PC-3 (cell line): ENCODE measurements at regions not wholly inside any gene's neighbourhood (a gene's known extent, or its start where the extent isn't known, plus 50 kb on each side); places are given as distances from the start of the nearest gene placed in this dataset.

Experiments used
- EZH2 ChIP-seq: fragments of 300-600 bp; sonication (generic); IDR thresholded peaks from one replicate; pipeline ENCODE4 v1.6.1; 2017; ENCODE audit warnings: antibody characterized with exemption, mild to moderate bottlenecking, low read length; ENCODE audit not compliant: unreplicated experiment
- TF ChIP-seq, protein P1 (sequence below): fragments of 300-600 bp; sonication (generic); conservative IDR thresholded peaks from 2 replicates; pipeline ENCODE4 v1.5.1; 2017; ENCODE audit warnings: antibody characterized with exemption, low read depth, mild to moderate bottlenecking, low read length

DNA sequence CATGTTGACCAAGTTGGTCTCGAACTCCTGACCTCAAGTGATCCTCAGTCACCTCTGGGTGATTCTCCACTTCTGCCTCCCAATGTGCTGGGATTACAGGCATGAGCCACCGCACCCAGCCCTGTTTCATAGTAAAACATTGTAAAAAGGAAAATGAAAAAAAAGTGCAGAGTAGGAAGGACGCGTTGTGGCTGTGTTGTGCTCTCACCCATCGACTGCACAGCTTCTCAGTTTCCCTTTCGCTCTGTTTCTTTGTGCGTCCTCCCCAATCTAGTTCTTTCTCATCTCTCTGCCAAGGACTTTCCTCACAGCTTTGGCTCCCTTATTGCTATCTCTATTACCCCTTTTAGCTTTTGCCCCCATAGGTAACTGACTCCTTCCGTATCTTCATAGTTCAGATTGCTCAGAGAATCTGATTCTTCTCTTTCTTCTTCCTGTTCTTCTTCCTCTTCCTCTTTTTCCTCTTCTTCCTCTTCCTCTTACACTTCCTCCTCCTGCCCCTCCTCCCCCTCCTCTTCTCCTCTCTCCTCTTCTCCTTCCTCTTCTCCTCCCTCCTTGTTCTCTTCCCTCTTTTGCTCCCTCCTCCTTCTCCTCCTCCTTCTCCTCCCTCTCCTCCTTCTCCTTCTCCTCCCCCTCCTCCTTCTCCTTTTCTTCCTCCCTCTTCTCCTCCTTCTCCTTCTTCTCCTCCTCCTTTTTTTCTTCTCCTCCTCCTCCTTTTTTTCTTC is 81.1 kb upstream of the VGLL4 start:
- TF ChIP-seq, protein P1, sequence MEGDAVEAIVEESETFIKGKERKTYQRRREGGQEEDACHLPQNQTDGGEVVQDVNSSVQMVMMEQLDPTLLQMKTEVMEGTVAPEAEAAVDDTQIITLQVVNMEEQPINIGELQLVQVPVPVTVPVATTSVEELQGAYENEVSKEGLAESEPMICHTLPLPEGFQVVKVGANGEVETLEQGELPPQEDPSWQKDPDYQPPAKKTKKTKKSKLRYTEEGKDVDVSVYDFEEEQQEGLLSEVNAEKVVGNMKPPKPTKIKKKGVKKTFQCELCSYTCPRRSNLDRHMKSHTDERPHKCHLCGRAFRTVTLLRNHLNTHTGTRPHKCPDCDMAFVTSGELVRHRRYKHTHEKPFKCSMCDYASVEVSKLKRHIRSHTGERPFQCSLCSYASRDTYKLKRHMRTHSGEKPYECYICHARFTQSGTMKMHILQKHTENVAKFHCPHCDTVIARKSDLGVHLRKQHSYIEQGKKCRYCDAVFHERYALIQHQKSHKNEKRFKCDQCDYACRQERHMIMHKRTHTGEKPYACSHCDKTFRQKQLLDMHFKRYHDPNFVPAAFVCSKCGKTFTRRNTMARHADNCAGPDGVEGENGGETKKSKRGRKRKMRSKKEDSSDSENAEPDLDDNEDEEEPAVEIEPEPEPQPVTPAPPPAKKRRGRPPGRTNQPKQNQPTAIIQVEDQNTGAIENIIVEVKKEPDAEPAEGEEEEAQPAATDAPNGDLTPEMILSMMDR = no peak
- no peak for TF ChIP-seq EZH2
